ENCODE measurements at regions not wholly inside any gene's neighbourhood (a gene's known extent, or its start where the extent isn't known, plus 50 kb on each side); places are given as distances from the start of the nearest gene placed in this dataset.
"Not testable (repeated sequence)": the region's sequence is repeated elsewhere in the genome, so short reads cannot be mapped to it uniquely, and the experiment has no call there.

DNA sequence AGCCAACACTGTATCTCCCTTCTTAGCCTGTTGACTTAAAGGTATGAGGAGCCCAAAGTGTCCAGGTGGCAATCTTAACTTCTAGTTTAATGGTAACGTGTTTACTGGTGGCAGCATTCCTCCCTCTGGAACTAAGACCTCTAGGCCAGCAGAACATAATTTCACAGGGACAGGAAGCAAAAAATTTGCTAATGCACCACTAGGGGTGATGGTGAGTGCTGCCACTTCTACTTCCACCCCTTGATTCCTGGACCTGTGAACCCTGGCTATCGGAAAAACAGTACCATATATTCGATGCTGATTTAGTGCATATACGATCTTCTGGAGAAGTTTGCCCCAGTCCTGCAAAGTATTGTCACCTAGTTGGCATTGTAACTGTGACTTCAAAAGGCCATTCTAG, 743.2 kb upstream of the RGMB start:
- not testable (repeated sequence) for TF ChIP-seq CTCF (IDR thresholded peaks at IDR 0.05; ENCODE audit: poor library complexity); EZH2 (IDR thresholded peaks at IDR 0.05; ENCODE audit: borderline replicate concordance); EZH2phosphoT487 (IDR thresholded peaks at IDR 0.05; ENCODE audit: low read depth, severe bottlenecking, unreplicated experiment)
